Liver (tissue), 8 donors: ENCODE measurements at regions not wholly inside any gene's neighbourhood (a gene's known extent, or its start where the extent isn't known, plus 50 kb on each side); places are given as distances from the start of the nearest gene placed in this dataset.

Experiments
- DNase-seq: peaks from one replicate; pipeline ENCODE4 v3.0.0-alpha.2; 2017; ENCODE audit warnings: low spot score
- H3K27ac ChIP-seq, 2 donors: one replicate each; pipeline ENCODE4 v1.7.0; 2013; ENCODE audit warnings: inconsistent platforms in 2 of 2, low read length in 2 of 2, control low read depth in 1 of 2, low read depth in 1 of 2, mild to moderate bottlenecking in 1 of 2
- H3K27me3 ChIP-seq, 4 donors: one replicate each; pipeline versions ENCODE4 v1.6.1 to v1.7.0; 2013; ENCODE audit warnings: low read length in 3 of 4, inconsistent platforms in 1 of 4, mild to moderate bottlenecking in 1 of 4, moderate library complexity in 1 of 4; ENCODE audit not compliant: control insufficient read depth in 4 of 4, insufficient read depth in 4 of 4
- H3K36me3 ChIP-seq, 4 donors: one replicate each; pipeline versions ENCODE4 v1.6.1 to v1.7.0; 2013; ENCODE audit warnings: low read length in 3 of 4, mild to moderate bottlenecking in 3 of 4, low read depth in 1 of 4, moderate library complexity in 1 of 4; ENCODE audit not compliant: control insufficient read depth in 4 of 4, insufficient read depth in 3 of 4
- H3K4me1 ChIP-seq, 4 donors: one replicate each; pipeline versions ENCODE4 v1.6.1 to v1.7.0; 2013; ENCODE audit warnings: low read length in 3 of 4, mild to moderate bottlenecking in 3 of 4, moderate library complexity in 1 of 4; ENCODE audit not compliant: control insufficient read depth in 4 of 4, insufficient read depth in 4 of 4
- H3K4me3 ChIP-seq, 3 donors: one replicate each; pipeline versions ENCODE4 v1.6.1 to v1.7.0; 2013; ENCODE audit warnings: low read length in 3 of 3, control low read depth in 1 of 3, low read depth in 1 of 3, mild to moderate bottlenecking in 1 of 3
- H3K9ac ChIP-seq, 2 donors: one replicate each; pipeline ENCODE4 v1.7.0; 2013; ENCODE audit warnings: low read length in 2 of 2, mild to moderate bottlenecking in 2 of 2, moderate library complexity in 2 of 2, control low read depth in 1 of 2, low read depth in 1 of 2
- H3K9me3 ChIP-seq, 4 donors: one replicate each; pipeline versions ENCODE4 v1.6.1 to v1.7.0; 2013; ENCODE audit warnings: low read length in 3 of 4; ENCODE audit not compliant: control insufficient read depth in 4 of 4
- EGR1 ChIP-seq, 2 donors: IDR thresholded peaks; 2 replicates each; pipeline ENCODE4 v1.6.1; 2016 to 2018; ENCODE audit warnings: antibody characterized with exemption in 2 of 2, low read depth in 2 of 2
- FOXA1 ChIP-seq: IDR thresholded peaks from 2 replicates; pipeline ENCODE4 v1.6.1; 2016; ENCODE audit warnings: antibody characterized with exemption
- FOXA2 ChIP-seq: IDR thresholded peaks from 2 replicates; pipeline ENCODE4 v1.6.1; 2016; ENCODE audit warnings: antibody characterized with exemption
- GABPA ChIP-seq, 2 donors: IDR thresholded peaks in 1 of 2; conservative IDR thresholded peaks in 1 of 2; 2 replicates each; pipeline ENCODE4 v1.6.1; 2016; ENCODE audit warnings: antibody characterized with exemption in 2 of 2, mild to moderate bottlenecking in 1 of 2, moderate library complexity in 1 of 2
- HNF4A ChIP-seq, 2 donors: conservative IDR thresholded peaks; 2 replicates each; pipeline ENCODE4 v1.6.1; 2016; ENCODE audit warnings: antibody characterized with exemption in 2 of 2, mild to moderate bottlenecking in 2 of 2
- HNF4G ChIP-seq: IDR thresholded peaks from 2 replicates; pipeline ENCODE4 v1.6.1; 2016; ENCODE audit warnings: antibody characterized with exemption
- JUND ChIP-seq, 2 donors: IDR thresholded peaks; 2 replicates each; pipeline ENCODE4 v1.6.1; 2016; ENCODE audit warnings: antibody characterized with exemption in 2 of 2
- MAX ChIP-seq: IDR thresholded peaks from 2 replicates; pipeline ENCODE4 v1.6.1; 2016; ENCODE audit warnings: antibody characterized with exemption
- NR2F2 ChIP-seq: IDR thresholded peaks from 2 replicates; pipeline ENCODE4 v1.6.1; 2016; ENCODE audit warnings: antibody characterized with exemption
- RXRA ChIP-seq, 2 donors: IDR thresholded peaks; 2 replicates each; pipeline ENCODE4 v1.6.1; 2017 to 2018; ENCODE audit warnings: antibody characterized with exemption in 2 of 2, mild to moderate bottlenecking in 1 of 2
- SP1 ChIP-seq: IDR thresholded peaks from 2 replicates; pipeline ENCODE4 v1.6.1; 2018; ENCODE audit warnings: antibody characterized with exemption, mild to moderate bottlenecking
- TAF1 ChIP-seq: conservative IDR thresholded peaks from 2 replicates; pipeline ENCODE4 v1.6.1; 2016; ENCODE audit warnings: antibody characterized with exemption, mild to moderate bottlenecking
- YY1 ChIP-seq: IDR thresholded peaks from 2 replicates; pipeline ENCODE4 v1.6.1; 2016; ENCODE audit warnings: antibody characterized with exemption, mild to moderate bottlenecking
- ZBTB33 ChIP-seq: IDR thresholded peaks from 2 replicates; pipeline ENCODE4 v1.6.1; 2016; ENCODE audit warnings: antibody characterized with exemption
- WGBS: extraction: QIAGEN DNeasy Blood & Tissue Kit; methylation state at CpG from one replicate; pipeline ENCODE4 v1.1.7; 2013; 5-methylcytosine and 5-hydroxymethylcytosine counted together
- TF ChIP-seq, protein P1 (sequence below): fragments of 150-350 bp; IDR thresholded peaks from 2 replicates; pipeline ENCODE4 v1.5.1; 2017; ENCODE audit warnings: improper control_type of control experiment, low read depth, low read length; ENCODE audit not compliant: missing input control
- TF ChIP-seq, protein P2 (sequence below): IDR thresholded peaks from 2 replicates; pipeline ENCODE4 v1.6.1; 2016; ENCODE audit warnings: antibody characterized with exemption
- TF ChIP-seq, protein P3 (sequence below): IDR thresholded peaks from 2 replicates; pipeline ENCODE4 v1.6.1; 2016; ENCODE audit warnings: antibody characterized with exemption, mild to moderate bottlenecking
- donor health status: healthy.
- donor health status: healthy.
- donor health status: healthy.
- donor health status: healthy.
- donor health status: healthy.

- TF ChIP-seq, protein P1, sequence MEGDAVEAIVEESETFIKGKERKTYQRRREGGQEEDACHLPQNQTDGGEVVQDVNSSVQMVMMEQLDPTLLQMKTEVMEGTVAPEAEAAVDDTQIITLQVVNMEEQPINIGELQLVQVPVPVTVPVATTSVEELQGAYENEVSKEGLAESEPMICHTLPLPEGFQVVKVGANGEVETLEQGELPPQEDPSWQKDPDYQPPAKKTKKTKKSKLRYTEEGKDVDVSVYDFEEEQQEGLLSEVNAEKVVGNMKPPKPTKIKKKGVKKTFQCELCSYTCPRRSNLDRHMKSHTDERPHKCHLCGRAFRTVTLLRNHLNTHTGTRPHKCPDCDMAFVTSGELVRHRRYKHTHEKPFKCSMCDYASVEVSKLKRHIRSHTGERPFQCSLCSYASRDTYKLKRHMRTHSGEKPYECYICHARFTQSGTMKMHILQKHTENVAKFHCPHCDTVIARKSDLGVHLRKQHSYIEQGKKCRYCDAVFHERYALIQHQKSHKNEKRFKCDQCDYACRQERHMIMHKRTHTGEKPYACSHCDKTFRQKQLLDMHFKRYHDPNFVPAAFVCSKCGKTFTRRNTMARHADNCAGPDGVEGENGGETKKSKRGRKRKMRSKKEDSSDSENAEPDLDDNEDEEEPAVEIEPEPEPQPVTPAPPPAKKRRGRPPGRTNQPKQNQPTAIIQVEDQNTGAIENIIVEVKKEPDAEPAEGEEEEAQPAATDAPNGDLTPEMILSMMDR = no peak
- TF ChIP-seq HNF4A (conservative IDR thresholded peaks at IDR 0.05) (no peak), NR2F2 (no peak), GABPA (IDR thresholded peaks at IDR 0.05 in 1 of 2, conservative IDR thresholded peaks at IDR 0.05 in 1 of 2) (no peak), ZBTB33 (no peak), YY1 (no peak), SP1 (no peak), JUND (IDR thresholded peaks at IDR 0.05) (no peak), TAF1 (no peak), HNF4G (no peak), FOXA1 (no peak), MAX (no peak), RXRA (IDR thresholded peaks at IDR 0.05) (no peak), EGR1 (IDR thresholded peaks at IDR 0.05; ENCODE audit: low read depth in 2 of 2) (no peak), FOXA2 (no peak)
- TF ChIP-seq, protein P2, sequence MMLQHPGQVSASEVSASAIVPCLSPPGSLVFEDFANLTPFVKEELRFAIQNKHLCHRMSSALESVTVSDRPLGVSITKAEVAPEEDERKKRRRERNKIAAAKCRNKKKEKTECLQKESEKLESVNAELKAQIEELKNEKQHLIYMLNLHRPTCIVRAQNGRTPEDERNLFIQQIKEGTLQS = no peak
- TF ChIP-seq, protein P3, sequence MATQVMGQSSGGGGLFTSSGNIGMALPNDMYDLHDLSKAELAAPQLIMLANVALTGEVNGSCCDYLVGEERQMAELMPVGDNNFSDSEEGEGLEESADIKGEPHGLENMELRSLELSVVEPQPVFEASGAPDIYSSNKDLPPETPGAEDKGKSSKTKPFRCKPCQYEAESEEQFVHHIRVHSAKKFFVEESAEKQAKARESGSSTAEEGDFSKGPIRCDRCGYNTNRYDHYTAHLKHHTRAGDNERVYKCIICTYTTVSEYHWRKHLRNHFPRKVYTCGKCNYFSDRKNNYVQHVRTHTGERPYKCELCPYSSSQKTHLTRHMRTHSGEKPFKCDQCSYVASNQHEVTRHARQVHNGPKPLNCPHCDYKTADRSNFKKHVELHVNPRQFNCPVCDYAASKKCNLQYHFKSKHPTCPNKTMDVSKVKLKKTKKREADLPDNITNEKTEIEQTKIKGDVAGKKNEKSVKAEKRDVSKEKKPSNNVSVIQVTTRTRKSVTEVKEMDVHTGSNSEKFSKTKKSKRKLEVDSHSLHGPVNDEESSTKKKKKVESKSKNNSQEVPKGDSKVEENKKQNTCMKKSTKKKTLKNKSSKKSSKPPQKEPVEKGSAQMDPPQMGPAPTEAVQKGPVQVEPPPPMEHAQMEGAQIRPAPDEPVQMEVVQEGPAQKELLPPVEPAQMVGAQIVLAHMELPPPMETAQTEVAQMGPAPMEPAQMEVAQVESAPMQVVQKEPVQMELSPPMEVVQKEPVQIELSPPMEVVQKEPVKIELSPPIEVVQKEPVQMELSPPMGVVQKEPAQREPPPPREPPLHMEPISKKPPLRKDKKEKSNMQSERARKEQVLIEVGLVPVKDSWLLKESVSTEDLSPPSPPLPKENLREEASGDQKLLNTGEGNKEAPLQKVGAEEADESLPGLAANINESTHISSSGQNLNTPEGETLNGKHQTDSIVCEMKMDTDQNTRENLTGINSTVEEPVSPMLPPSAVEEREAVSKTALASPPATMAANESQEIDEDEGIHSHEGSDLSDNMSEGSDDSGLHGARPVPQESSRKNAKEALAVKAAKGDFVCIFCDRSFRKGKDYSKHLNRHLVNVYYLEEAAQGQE = no peak
- H3K27me3 ChIP-seq = no peaks in the 10 kb centered on the region
- no peak for DNase-seq
- no peaks in the 10 kb centered on the region for H3K36me3 ChIP-seq
- no peaks in the 10 kb centered on the region for H3K9me3 ChIP-seq
- no peak overlapping the region for H3K9ac ChIP-seq
- no peaks in the 10 kb centered on the region for H3K4me1 ChIP-seq
- WGBS = 93% methylated on average over 13 of the region's 13 CpGs
- H3K4me3 ChIP-seq = no peak overlapping the region
- no peak overlapping the region for H3K27ac ChIP-seq
Measured at GRCh38 chr12:28645891-28646290, 455.6 kb downstream of the CCDC91 start.

DNA sequence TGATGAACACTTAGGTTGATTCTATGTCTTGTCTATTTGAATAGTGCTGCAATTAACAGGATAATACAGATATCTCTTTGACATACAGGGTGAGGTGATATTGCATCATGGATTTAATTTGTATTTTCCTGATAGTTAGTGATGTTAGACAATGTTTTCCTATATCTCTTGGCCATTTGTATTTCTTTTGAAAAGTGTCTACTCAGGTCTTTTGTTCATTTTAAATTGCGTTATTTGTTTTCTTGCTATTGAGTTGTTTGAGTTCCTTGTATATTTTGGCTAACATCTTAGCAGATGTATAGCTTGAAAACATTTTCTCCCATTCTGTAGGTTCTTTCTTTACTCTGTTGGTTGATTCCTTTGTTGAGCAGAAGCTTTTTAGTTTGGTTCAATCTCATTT is 460.6 kb downstream of the CCDC91 start:
- WGBS = 97% methylated on average over 1 of the region's 1 CpG
- Histone ChIP-seq H3K36me3 (no peaks in the 10 kb centered on the region), H3K4me1 (no peaks in the 10 kb centered on the region), H3K9me3 (no peaks in the 10 kb centered on the region), H3K27me3 (no peaks in the 10 kb centered on the region), H3K9ac (no peak overlapping the region), H3K27ac (no peak overlapping the region), H3K4me3 (no peak overlapping the region)
- no peak for DNase-seq
- TF ChIP-seq, protein P2 = no peak
- TF ChIP-seq ZBTB33 (no peak), HNF4G (no peak)
- TF ChIP-seq, protein P3 = no peak
